Mesendoderm (in vitro differentiated cells): ENCODE measurements at regions not wholly inside any gene's neighbourhood (a gene's known extent, or its start where the extent isn't known, plus 50 kb on each side); places are given as distances from the start of the nearest gene placed in this dataset.

Source experiments
- DNase-seq: peaks from one replicate; pipeline ENCODE4 v3.0.0; 2013
- H2AK5ac ChIP-seq: 2 replicates; pipeline ENCODE4 v1.6.1; 2013; ENCODE audit warnings: low read length, inconsistent platforms
- H2BK120ac ChIP-seq: 2 replicates; pipeline ENCODE4 v1.6.1; 2013; ENCODE audit warnings: low read depth, mild to moderate bottlenecking, low read length, moderate library complexity, mixed read lengths
- H2BK15ac ChIP-seq: replicated peaks from 2 replicates; pipeline ENCODE4 v1.6.1; 2013; ENCODE audit warnings: low read depth, mild to moderate bottlenecking, moderate library complexity
- H2BK5ac ChIP-seq: 2 replicates; pipeline ENCODE4 v1.6.1; 2013; ENCODE audit warnings: low read length, inconsistent platforms
- H3K18ac ChIP-seq: 2 replicates; pipeline ENCODE4 v1.6.1; 2013; ENCODE audit warnings: mild to moderate bottlenecking, low read length, mixed read lengths
- H3K23ac ChIP-seq: one replicate; pipeline ENCODE4 v1.6.1; 2013; ENCODE audit warnings: low read length
- H3K27ac ChIP-seq: 2 replicates; pipeline ENCODE4 v1.5.1; 2013; ENCODE audit warnings: low read depth, mild to moderate bottlenecking, inconsistent platforms, low read length, moderate library complexity
- H3K27me3 ChIP-seq: 2 replicates; pipeline ENCODE4 v1.6.1; 2013; ENCODE audit warnings: low read length, control low read depth, mild to moderate bottlenecking, inconsistent platforms; ENCODE audit not compliant: insufficient read depth, poor library complexity
- H3K36me3 ChIP-seq: 2 replicates; pipeline ENCODE4 v1.6.1; 2013; ENCODE audit warnings: low read length, inconsistent platforms; ENCODE audit not compliant: control insufficient read depth, insufficient read depth
- H3K4ac ChIP-seq: one replicate; pipeline ENCODE4 v1.6.1; 2013; ENCODE audit warnings: low read depth, mild to moderate bottlenecking, low read length, moderate library complexity
- H3K4me1 ChIP-seq: 2 replicates; pipeline ENCODE4 v1.6.1; 2013; ENCODE audit warnings: low read depth, low read length, inconsistent platforms; ENCODE audit not compliant: control insufficient read depth
- H3K4me2 ChIP-seq: 2 replicates; pipeline ENCODE4 v1.6.1; 2013; ENCODE audit warnings: low read length
- H3K4me3 ChIP-seq: 2 replicates; pipeline ENCODE4 v1.5.1; 2013; ENCODE audit warnings: mild to moderate bottlenecking, low read length
- H3K56ac ChIP-seq: one replicate; pipeline ENCODE4 v1.6.1; 2013; ENCODE audit warnings: low read length
- H3K79me1 ChIP-seq: 2 replicates; pipeline ENCODE4 v1.6.1; 2013; ENCODE audit warnings: low read length, inconsistent platforms
- H3K79me2 ChIP-seq: 2 replicates; pipeline ENCODE4 v1.6.1; 2013; ENCODE audit warnings: mild to moderate bottlenecking, low read length; ENCODE audit not compliant: control insufficient read depth, insufficient read depth
- H3K9ac ChIP-seq: 2 replicates; pipeline ENCODE4 v1.6.1; 2013; ENCODE audit warnings: low read length, inconsistent platforms
- H4K5ac ChIP-seq: one replicate; pipeline ENCODE4 v1.6.1; 2013; ENCODE audit warnings: low read length
- H4K8ac ChIP-seq: one replicate; pipeline ENCODE4 v1.6.1; 2013; ENCODE audit warnings: low read depth, mild to moderate bottlenecking, control low read depth, low read length, moderate library complexity
- WGBS: extraction: QIAGEN DNeasy Blood & Tissue Kit; methylation state at CpG from one replicate; pipeline ENCODE4 v1.1.7; 2013; ENCODE audit warnings: low lambda C conversion rate, missing lambda C conversion rate; ENCODE audit not compliant: insufficient coverage; ENCODE audit errors: extremely low coverage; 5-methylcytosine and 5-hydroxymethylcytosine counted together

- Histone ChIP-seq H3K18ac (no peak overlapping the region), H3K79me1 (no peaks in the 10 kb centered on the region), H3K27me3 (no peaks in the 10 kb centered on the region), H2BK120ac (no peak overlapping the region), H2BK15ac (no peak overlapping the region), H4K5ac (no peak overlapping the region), H3K36me3 (no peaks in the 10 kb centered on the region), H3K4me3 (no peak overlapping the region), H3K4me2 (no peak overlapping the region), H3K9ac (no peak overlapping the region), H3K79me2 (no peaks in the 10 kb centered on the region), H3K4me1 (peaks cover 6% of the 10 kb centered on the region), H2AK5ac (no peak overlapping the region), H2BK5ac (no peak overlapping the region), H3K23ac (no peak overlapping the region), H3K4ac (no peak overlapping the region), H3K27ac (no peak overlapping the region), H3K56ac (no peak overlapping the region), H4K8ac (no peak overlapping the region)
- no CpG with 5 or more reads among the region's 5 CpGs for WGBS
- no peak for DNase-seq
These were observed 112.2 kb upstream of the MYL2 start for GRCh38 chr12:111032591-111032919.

GRCh38 chr12:111031916-111032590, 111.7 kb upstream of the MYL2 start:
- Histone ChIP-seq H3K79me2 (no peaks in the 10 kb centered on the region), H4K8ac (no peak overlapping the region), H3K9ac (no peak overlapping the region), H3K4me3 (no peak overlapping the region), H2BK120ac (no peak overlapping the region), H3K4me1 (peaks cover 6% of the 10 kb centered on the region), H2BK5ac (no peak overlapping the region), H3K56ac (no peak overlapping the region), H3K36me3 (no peaks in the 10 kb centered on the region), H4K5ac (no peak overlapping the region), H3K4me2 (no peak overlapping the region), H2BK15ac (no peak overlapping the region), H3K27ac (no peak overlapping the region), H3K79me1 (no peaks in the 10 kb centered on the region), H3K18ac (no peak overlapping the region), H2AK5ac (no peak overlapping the region), H3K23ac (no peak overlapping the region), H3K4ac (no peak overlapping the region), H3K27me3 (no peaks in the 10 kb centered on the region)
- WGBS, result 100% methylated on average over 1 of the region's 8 CpGs
- DNase-seq, result no peak

GRCh38 chr12:111030800-111031199, 110.4 kb upstream of the MYL2 start:
- H3K23ac ChIP-seq, result no peak overlapping the region
- H4K8ac ChIP-seq, result no peak overlapping the region
- no peak overlapping the region for H3K27ac ChIP-seq
- H3K4me3 ChIP-seq, result no peak overlapping the region
- no peak overlapping the region for H2BK120ac ChIP-seq
- no peaks in the 10 kb centered on the region for H3K79me1 ChIP-seq
- no peak overlapping the region for H2BK5ac ChIP-seq
- no peaks in the 10 kb centered on the region for H3K27me3 ChIP-seq
- H3K79me2 ChIP-seq, result no peaks in the 10 kb centered on the region
- no peak overlapping the region for H2AK5ac ChIP-seq
- no peak overlapping the region for H4K5ac ChIP-seq
- H3K4me2 ChIP-seq, result no peak overlapping the region
- H3K56ac ChIP-seq, result no peak overlapping the region
- H3K36me3 ChIP-seq, result no peaks in the 10 kb centered on the region
- H3K18ac ChIP-seq, result no peak overlapping the region
- no peak for DNase-seq
- WGBS, result no CpG with 5 or more reads among the region's 5 CpGs
- peaks cover 2% of the 10 kb centered on the region for H3K4me1 ChIP-seq
- H3K9ac ChIP-seq, result no peak overlapping the region
- H2BK15ac ChIP-seq, result no peak overlapping the region
- no peak overlapping the region for H3K4ac ChIP-seq

GRCh38 chr12:111029732-111030131, 109.4 kb upstream of the MYL2 start:
- Histone ChIP-seq H3K79me1 (no peaks in the 10 kb centered on the region), H3K56ac (no peak overlapping the region), H2BK15ac (no peak overlapping the region), H3K27ac (no peak overlapping the region), H4K8ac (no peak overlapping the region), H3K4me3 (no peak overlapping the region), H3K9ac (no peak overlapping the region), H3K4ac (no peak overlapping the region), H3K4me2 (no peak overlapping the region), H2BK120ac (no peak overlapping the region), H2AK5ac (no peak overlapping the region), H3K18ac (no peak overlapping the region), H3K36me3 (no peaks in the 10 kb centered on the region), H3K23ac (no peak overlapping the region), H2BK5ac (no peak overlapping the region), H4K5ac (no peak overlapping the region), H3K79me2 (no peaks in the 10 kb centered on the region), H3K4me1 (no peaks in the 10 kb centered on the region), H3K27me3 (no peaks in the 10 kb centered on the region)
- WGBS, result no CpG with 5 or more reads among the region's 5 CpGs
- no peak for DNase-seq

GRCh38 chr12:111029305-111029704, 108.9 kb upstream of the MYL2 start:
- H3K56ac ChIP-seq, result no peak overlapping the region
- H3K79me2 ChIP-seq, result no peaks in the 10 kb centered on the region
- H3K4me2 ChIP-seq, result no peak overlapping the region
- no peak overlapping the region for H3K4me3 ChIP-seq
- no peak overlapping the region for H3K18ac ChIP-seq
- H3K27ac ChIP-seq, result no peak overlapping the region
- no peak overlapping the region for H4K8ac ChIP-seq
- H3K36me3 ChIP-seq, result no peaks in the 10 kb centered on the region
- no peaks in the 10 kb centered on the region for H3K27me3 ChIP-seq
- no peak overlapping the region for H2BK15ac ChIP-seq
- H2BK120ac ChIP-seq, result no peak overlapping the region
- H4K5ac ChIP-seq, result no peak overlapping the region
- no peaks in the 10 kb centered on the region for H3K79me1 ChIP-seq
- H2BK5ac ChIP-seq, result no peak overlapping the region
- H3K23ac ChIP-seq, result no peak overlapping the region
- DNase-seq, result no peak
- no peak overlapping the region for H2AK5ac ChIP-seq
- no peak overlapping the region for H3K4ac ChIP-seq
- H3K9ac ChIP-seq, result no peak overlapping the region
- no peaks in the 10 kb centered on the region for H3K4me1 ChIP-seq
- no CpG with 5 or more reads among the region's 4 CpGs for WGBS

- H2BK120ac ChIP-seq, result no peak overlapping the region
- WGBS, result no CpG with 5 or more reads among the region's 2 CpGs
- H3K4me2 ChIP-seq, result no peak overlapping the region
- no peak overlapping the region for H3K27ac ChIP-seq
- H4K5ac ChIP-seq, result no peak overlapping the region
- H2BK15ac ChIP-seq, result no peak overlapping the region
- no peak overlapping the region for H3K56ac ChIP-seq
- DNase-seq, result no peak
- H3K79me1 ChIP-seq, result no peaks in the 10 kb centered on the region
- no peak overlapping the region for H2AK5ac ChIP-seq
- no peaks in the 10 kb centered on the region for H3K27me3 ChIP-seq
- no peak overlapping the region for H3K4me3 ChIP-seq
- H3K4ac ChIP-seq, result no peak overlapping the region
- H3K4me1 ChIP-seq, result no peaks in the 10 kb centered on the region
- H3K79me2 ChIP-seq, result no peaks in the 10 kb centered on the region
- no peaks in the 10 kb centered on the region for H3K36me3 ChIP-seq
- H4K8ac ChIP-seq, result no peak overlapping the region
- H3K9ac ChIP-seq, result no peak overlapping the region
- H3K23ac ChIP-seq, result no peak overlapping the region
- H3K18ac ChIP-seq, result no peak overlapping the region
- no peak overlapping the region for H2BK5ac ChIP-seq
These were observed 108.5 kb upstream of the MYL2 start for GRCh38 chr12:111028830-111029229.
